ENCODE measurements at regions not wholly inside any gene's neighbourhood (a gene's known extent, or its start where the extent isn't known, plus 50 kb on each side); places are given as distances from the start of the nearest gene placed in this dataset.

DNA sequence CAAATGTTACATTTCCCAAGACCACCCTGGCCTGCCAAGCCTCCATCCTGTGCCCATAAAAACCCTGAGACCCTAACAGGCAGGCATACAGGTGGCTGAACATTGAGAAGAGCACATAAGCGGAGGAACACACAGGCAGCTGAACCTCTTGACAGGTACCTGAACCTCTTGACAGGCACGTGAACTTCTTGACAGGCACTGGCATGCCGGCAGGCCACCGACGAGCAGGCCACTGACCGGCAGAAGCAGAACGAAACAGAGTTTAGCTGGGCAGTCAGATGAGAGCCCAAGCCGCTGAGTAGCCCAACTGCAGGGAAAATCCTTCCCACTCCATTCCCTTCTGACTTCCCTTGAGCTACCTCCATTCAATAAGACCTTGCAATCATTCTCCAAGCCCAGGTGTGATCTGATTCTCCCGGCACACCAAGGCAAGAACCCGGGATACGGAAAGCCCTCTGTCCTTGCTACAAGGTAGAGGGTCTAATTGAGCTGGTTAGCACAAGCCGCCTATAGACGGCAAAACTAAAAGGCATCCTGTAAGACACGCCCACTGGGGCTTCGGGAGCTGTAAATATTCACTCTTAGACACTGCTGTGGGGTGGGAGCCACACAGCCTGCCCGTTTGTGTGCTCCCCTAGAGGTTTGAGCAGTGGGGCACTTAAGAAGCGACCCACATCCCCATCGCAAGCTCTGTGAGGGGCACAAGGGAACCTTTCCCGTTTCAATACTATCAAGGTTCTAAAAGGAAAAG is 2613.9 kb upstream of the PCDH20 start:
- no peak overlapping the region for H3K27ac ChIP-seq (ENCODE audit: extremely low read length, insufficient read depth, low read length)
- intact Hi-C loops (cut with micrococcal nuclease; ENCODE audit: unreplicated experiment) (no loop called here), in situ Hi-C loops (cut with HindIII; ENCODE audit: extremely low pct_ligation_motif_present, low pct_unique_long_range_greater_than_20kb) (no loop called here)
- H3K9me3 ChIP-seq (ENCODE audit: low read length): no peaks in the 10 kb centered on the region
- ChIA-PET CTCF (ENCODE audit: low intra/inter-chr PET ratio, low total read pairs) (no interaction called here), POLR2A (no interaction called here)
- no peaks in the 10 kb centered on the region for H3K27me3 ChIP-seq (ENCODE audit: control insufficient read depth in 1 of 2, insufficient read depth in 2 of 2, low read length in 2 of 2)
- H3K4me2 ChIP-seq (ENCODE audit: low read depth, low read length): no peak overlapping the region
- no TSS peak for BruUV-seq (replicated peaks)
- no peaks in the 10 kb centered on the region for H3K4me1 ChIP-seq (ENCODE audit: insufficient read depth, low read length)
- TF ChIP-seq ZNF567 (CRISPR knock-in tag; IDR thresholded peaks at IDR 0.05; ENCODE audit: borderline replicate concordance): no peak
- no peak for TF ChIP-seq HOXA9 (CRISPR knock-in tag; IDR thresholded peaks at IDR 0.05; ENCODE audit: borderline replicate concordance)
- no peak for TF ChIP-seq ZNF292 (CRISPR knock-in tag; IDR thresholded peaks at IDR 0.05; ENCODE audit: borderline replicate concordance, low read depth)
- TF ChIP-seq ZNF256 (CRISPR knock-in tag; conservative IDR thresholded peaks at IDR 0.05): no peak
- TF ChIP-seq, protein P1, sequence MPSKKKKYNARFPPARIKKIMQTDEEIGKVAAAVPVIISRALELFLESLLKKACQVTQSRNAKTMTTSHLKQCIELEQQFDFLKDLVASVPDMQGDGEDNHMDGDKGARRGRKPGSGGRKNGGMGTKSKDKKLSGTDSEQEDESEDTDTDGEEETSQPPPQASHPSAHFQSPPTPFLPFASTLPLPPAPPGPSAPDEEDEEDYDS (CRISPR knock-in tag; IDR thresholded peaks at IDR 0.05): no peak
- no peak for TF ChIP-seq SOX13 (IDR thresholded peaks at IDR 0.05)
- TF ChIP-seq SOX13 (CRISPR knock-in tag; conservative IDR thresholded peaks at IDR 0.05 in 1 of 2, IDR thresholded peaks at IDR 0.05 in 1 of 2): no peak
- TF ChIP-seq ZSCAN20 (CRISPR knock-in tag; IDR thresholded peaks at IDR 0.05; ENCODE audit: borderline replicate concordance): no peak
- no peak for TF ChIP-seq ZC3H4 (CRISPR knock-in tag; IDR thresholded peaks at IDR 0.05; ENCODE audit: borderline replicate concordance)
- no peak for TF ChIP-seq HES4 (CRISPR knock-in tag; IDR thresholded peaks at IDR 0.05; ENCODE audit: borderline replicate concordance)
- no peak for TF ChIP-seq SMC3 (IDR thresholded peaks at IDR 0.05; ENCODE audit: low read length)
- TF ChIP-seq, protein P2, sequence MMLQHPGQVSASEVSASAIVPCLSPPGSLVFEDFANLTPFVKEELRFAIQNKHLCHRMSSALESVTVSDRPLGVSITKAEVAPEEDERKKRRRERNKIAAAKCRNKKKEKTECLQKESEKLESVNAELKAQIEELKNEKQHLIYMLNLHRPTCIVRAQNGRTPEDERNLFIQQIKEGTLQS (CRISPR knock-in tag; IDR thresholded peaks at IDR 0.05): no peak
- TF ChIP-seq ETV6 (CRISPR knock-in tag; conservative IDR thresholded peaks at IDR 0.05): no peak
- no peak for TF ChIP-seq FOSL2 (CRISPR knock-in tag; IDR thresholded peaks at IDR 0.05)
- H2AFZ ChIP-seq (ENCODE audit: low read length): no peak overlapping the region
- H3K36me3 ChIP-seq (replicated peaks in 1 of 2; ENCODE audit: control insufficient read depth in 1 of 2, insufficient read depth in 2 of 2, low read length in 2 of 2): no peaks in the 10 kb centered on the region
- 90% methylated on average over 16 of the region's 19 CpGs for WGBS (ENCODE audit: low lambda C conversion rate)
- no peak for FAIRE-seq
- no peak overlapping the region for H3K4me3 ChIP-seq (replicated peaks in 1 of 3; ENCODE audit: insufficient read depth in 1 of 3, low read depth in 2 of 3, low read length in 3 of 3)
- H3K79me2 ChIP-seq (ENCODE audit: insufficient read depth, low read length): no peaks in the 10 kb centered on the region
- H4K20me1 ChIP-seq (ENCODE audit: insufficient read depth, low read length): no peaks in the 10 kb centered on the region
- ATAC-seq: no peak
- no peak for DNase-seq (ENCODE audit: low spot score)
- H3K9ac ChIP-seq (ENCODE audit: insufficient read depth, low read depth, low read length): no peak overlapping the region
